Endothelial cell (in vitro differentiated cells): ENCODE measurements at regions not wholly inside any gene's neighbourhood (a gene's known extent, or its start where the extent isn't known, plus 50 kb on each side); places are given as distances from the start of the nearest gene placed in this dataset.

ENCODE experiments used
- DNase-seq: peaks from one replicate; pipeline ENCODE4 v3.0.0; 2021; ENCODE audit warnings: low spot score
- H3K27ac Mint-ChIP-seq: one replicate; pipeline ENCODE4 v1.8.0; 2021; ENCODE audit warnings: mixed read lengths, inconsistent platforms; ENCODE audit not compliant: unreplicated experiment
- H3K27me3 Mint-ChIP-seq: one replicate; pipeline ENCODE4 v1.8.0; 2021; ENCODE audit warnings: mild to moderate bottlenecking, moderate library complexity, mixed read lengths, inconsistent platforms; ENCODE audit not compliant: unreplicated experiment
- H3K36me3 Mint-ChIP-seq: one replicate; pipeline ENCODE4 v1.8.0; 2021; ENCODE audit warnings: mild to moderate bottlenecking, low read depth, mixed read lengths, inconsistent platforms; ENCODE audit not compliant: unreplicated experiment
- H3K4me1 Mint-ChIP-seq: one replicate; pipeline ENCODE4 v1.8.0; 2021; ENCODE audit warnings: mild to moderate bottlenecking, mixed read lengths, inconsistent platforms; ENCODE audit not compliant: unreplicated experiment
- H3K4me3 Mint-ChIP-seq: one replicate; pipeline ENCODE4 v1.8.0; 2021; ENCODE audit warnings: mild to moderate bottlenecking, mixed read lengths, inconsistent platforms; ENCODE audit not compliant: unreplicated experiment
- H3K9me3 Mint-ChIP-seq: one replicate; pipeline ENCODE4 v1.8.0; 2021; ENCODE audit warnings: mixed read lengths, inconsistent platforms; ENCODE audit not compliant: unreplicated experiment
- TF ChIP-seq, protein P1 (sequence below): fragments of 200-600 bp; sonication (generic); IDR thresholded peaks from one replicate; pipeline ENCODE4 v1.5.0; 2021; ENCODE audit warnings: antibody characterized with exemption; ENCODE audit not compliant: unreplicated experiment

DNA sequence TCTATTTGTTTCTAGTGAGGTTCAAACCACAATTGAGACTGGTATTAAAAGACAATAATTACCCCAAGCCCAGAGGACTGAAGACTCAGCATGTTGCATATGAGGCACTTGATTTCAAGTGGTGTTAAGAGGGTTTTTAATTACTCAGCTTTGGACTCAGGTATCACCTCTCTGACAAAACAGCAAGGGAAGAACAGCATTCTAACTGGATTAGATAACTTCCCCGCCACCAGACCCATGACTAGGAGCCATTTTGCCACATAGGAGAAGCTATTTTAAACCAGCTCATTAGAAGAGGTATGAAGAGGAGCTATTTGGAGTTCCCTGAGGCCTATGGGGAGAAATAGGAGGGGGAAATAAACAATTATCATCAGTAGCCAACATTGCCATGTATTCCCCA, 226.1 kb upstream of the TOX3 start:
- Mint-ChIP-seq H3K36me3 (no peaks in the 10 kb centered on the region), H3K27ac (no peak overlapping the region), H3K9me3 (no peaks in the 10 kb centered on the region), H3K4me3 (no peak overlapping the region), H3K4me1 (no peaks in the 10 kb centered on the region), H3K27me3 (no peaks in the 10 kb centered on the region)
- no peak for DNase-seq
- TF ChIP-seq, protein P1, sequence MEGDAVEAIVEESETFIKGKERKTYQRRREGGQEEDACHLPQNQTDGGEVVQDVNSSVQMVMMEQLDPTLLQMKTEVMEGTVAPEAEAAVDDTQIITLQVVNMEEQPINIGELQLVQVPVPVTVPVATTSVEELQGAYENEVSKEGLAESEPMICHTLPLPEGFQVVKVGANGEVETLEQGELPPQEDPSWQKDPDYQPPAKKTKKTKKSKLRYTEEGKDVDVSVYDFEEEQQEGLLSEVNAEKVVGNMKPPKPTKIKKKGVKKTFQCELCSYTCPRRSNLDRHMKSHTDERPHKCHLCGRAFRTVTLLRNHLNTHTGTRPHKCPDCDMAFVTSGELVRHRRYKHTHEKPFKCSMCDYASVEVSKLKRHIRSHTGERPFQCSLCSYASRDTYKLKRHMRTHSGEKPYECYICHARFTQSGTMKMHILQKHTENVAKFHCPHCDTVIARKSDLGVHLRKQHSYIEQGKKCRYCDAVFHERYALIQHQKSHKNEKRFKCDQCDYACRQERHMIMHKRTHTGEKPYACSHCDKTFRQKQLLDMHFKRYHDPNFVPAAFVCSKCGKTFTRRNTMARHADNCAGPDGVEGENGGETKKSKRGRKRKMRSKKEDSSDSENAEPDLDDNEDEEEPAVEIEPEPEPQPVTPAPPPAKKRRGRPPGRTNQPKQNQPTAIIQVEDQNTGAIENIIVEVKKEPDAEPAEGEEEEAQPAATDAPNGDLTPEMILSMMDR: no peak

DNA sequence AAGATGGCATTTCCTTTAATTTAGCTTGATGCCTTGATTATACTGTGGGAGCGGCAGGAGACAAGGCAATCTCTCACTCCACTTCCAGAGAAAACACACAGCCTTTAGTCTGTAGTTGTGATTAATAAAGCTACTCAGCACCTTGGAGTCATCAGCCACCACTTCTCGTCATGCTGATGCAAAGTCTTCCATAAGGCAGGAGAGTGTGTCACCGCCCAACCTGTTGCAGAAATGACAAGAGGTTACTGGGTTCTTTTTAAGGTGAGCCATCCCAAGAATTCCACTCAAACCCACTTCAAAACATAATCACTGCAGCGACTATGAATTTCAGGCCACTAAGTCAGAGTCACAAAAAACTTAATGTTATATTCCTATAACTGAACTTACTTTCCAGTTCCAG, 223.9 kb upstream of the TOX3 start:
- TF ChIP-seq, protein P1: no peak
- no peaks in the 10 kb centered on the region for H3K4me1 Mint-ChIP-seq
- H3K9me3 Mint-ChIP-seq: no peaks in the 10 kb centered on the region
- H3K36me3 Mint-ChIP-seq: no peaks in the 10 kb centered on the region
- H3K27ac Mint-ChIP-seq: no peak overlapping the region
- H3K27me3 Mint-ChIP-seq: no peaks in the 10 kb centered on the region
- no peak for DNase-seq
- H3K4me3 Mint-ChIP-seq: no peak overlapping the region

DNA sequence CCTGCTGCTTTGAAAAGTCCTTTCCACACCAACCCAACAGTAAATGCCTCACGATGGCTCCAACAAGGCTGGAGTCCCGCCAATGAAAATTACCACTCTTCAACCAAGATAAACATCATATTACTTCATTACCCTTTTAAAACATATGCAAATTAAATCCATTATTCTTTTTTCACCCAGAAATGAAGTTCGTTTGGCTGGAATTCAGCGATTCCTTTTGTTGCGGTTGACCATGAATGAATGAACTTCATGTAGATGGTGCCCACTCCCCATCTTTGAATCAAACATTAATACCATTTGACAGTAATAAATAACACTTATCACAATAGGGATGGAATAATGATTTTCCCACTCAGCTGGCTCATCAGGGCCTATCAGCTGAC, 211.5 kb upstream of the TOX3 start:
- no peaks in the 10 kb centered on the region for H3K9me3 Mint-ChIP-seq
- H3K27ac Mint-ChIP-seq: no peak overlapping the region
- H3K4me1 Mint-ChIP-seq: no peaks in the 10 kb centered on the region
- H3K4me3 Mint-ChIP-seq: no peak overlapping the region
- TF ChIP-seq, protein P1: no peak
- H3K27me3 Mint-ChIP-seq: no peaks in the 10 kb centered on the region
- no peaks in the 10 kb centered on the region for H3K36me3 Mint-ChIP-seq
- no peak for DNase-seq

DNA sequence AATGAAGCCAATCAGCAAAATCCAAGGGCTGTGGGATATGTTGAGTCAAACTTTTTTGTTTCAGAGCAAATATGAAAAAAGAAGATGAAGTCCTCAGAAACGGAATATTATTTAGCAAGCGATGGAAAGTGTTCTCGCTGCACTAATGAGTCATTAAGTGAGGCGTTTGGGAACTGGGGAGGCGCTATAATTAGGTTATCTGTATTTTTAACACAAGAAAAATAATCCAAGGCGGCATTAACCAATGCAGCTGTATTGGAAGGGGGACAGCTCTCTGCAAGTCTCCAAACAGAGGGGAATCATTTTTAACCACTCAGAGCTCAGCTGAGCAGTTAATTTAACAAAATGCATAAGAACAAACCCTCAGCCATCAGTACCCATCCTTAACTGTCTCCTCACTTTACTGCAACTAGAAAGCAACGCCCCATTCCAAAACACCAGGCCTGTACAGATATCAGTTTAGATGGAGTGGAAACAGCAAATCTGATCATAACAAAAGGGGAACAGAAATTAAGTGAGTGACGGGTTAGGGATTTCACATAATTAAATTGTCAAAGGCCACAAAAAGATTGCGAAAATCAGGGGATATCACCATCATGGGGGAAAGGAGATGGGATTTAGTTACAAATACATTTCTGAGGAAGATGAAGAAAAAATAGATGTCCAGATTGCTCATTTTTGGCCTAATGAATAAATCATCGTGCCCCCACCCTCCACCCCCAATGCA, 211.0 kb upstream of the TOX3 start:
- Mint-ChIP-seq H3K4me1 (no peaks in the 10 kb centered on the region), H3K9me3 (no peaks in the 10 kb centered on the region), H3K27me3 (no peaks in the 10 kb centered on the region), H3K27ac (no peak overlapping the region), H3K4me3 (no peak overlapping the region), H3K36me3 (no peaks in the 10 kb centered on the region)
- no peak for DNase-seq
- TF ChIP-seq, protein P1: no peak

DNA sequence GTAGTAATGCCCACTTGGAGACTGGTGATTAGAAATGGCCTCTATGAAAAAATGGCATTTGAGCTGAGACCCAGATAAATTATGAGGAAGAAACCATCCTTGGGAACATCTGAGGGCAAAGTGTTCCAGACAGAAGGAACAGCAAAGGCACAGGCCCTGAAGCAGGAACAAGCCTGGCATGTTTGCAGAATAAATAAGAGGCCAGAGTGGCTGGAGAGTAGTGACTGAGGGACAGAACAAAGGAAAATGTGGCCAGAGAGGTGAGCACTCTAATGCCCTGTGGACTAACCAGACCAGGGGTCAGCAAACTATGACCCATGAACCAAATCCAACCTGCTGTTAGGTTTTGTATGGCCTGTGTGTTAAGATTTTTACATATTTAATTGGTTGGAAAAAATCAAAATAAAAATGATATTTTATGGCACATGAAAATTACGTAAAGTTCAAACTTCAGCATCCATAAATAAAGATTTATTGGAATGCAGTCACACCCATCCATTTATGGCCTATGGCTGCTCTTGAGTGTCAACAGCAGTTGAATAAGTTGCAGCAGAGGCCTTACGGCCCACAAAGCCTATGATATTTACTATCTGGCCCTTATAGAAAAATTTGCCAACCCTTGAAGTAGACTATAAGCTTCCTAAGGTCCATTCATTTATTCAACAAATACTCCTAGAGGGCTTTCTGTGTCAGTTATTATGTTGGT, 210.0 kb upstream of the TOX3 start:
- DNase-seq: no peak
- Mint-ChIP-seq H3K4me1 (no peaks in the 10 kb centered on the region), H3K9me3 (no peaks in the 10 kb centered on the region), H3K4me3 (no peak overlapping the region), H3K27me3 (no peaks in the 10 kb centered on the region), H3K27ac (no peak overlapping the region), H3K36me3 (no peaks in the 10 kb centered on the region)
- TF ChIP-seq, protein P1: no peak
